Stimulated activated CD4-positive, alpha-beta T cell treated with anti-CD3 and anti-CD28 coated beads, Interleukin-2, amount 100 ng/mL, for 24 hours (primary cell): ENCODE measurements at regions not wholly inside any gene's neighbourhood (a gene's known extent, or its start where the extent isn't known, plus 50 kb on each side); places are given as distances from the start of the nearest gene placed in this dataset.
"Not testable (repeated sequence)": the region's sequence is repeated elsewhere in the genome, so short reads cannot be mapped to it uniquely, and the experiment has no call there.

Experiments used
- DNase-seq, 2 donors: peaks; one replicate each; pipeline ENCODE4 v3.0.0-alpha.2; 2020

DNA sequence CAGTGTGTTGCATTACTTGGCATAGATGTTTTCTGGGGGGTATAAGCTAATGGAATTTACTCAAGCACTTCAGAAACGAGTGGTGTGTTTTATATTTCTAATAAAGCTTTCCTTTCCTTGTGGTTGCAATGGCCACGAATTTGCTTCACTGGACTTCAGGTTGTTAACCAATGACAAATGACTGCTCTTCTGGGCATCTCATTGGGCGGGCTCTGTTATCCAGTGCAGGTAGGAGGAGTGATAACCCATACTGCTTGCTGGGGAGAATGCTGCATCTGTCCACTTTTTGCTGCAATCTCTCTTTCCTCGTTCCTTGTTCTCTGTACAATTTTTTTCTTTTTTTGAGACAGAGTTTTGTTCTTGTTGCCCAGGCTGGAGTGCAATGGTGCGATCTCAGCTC, 80.0 kb upstream of the RPH3A start:
- DNase-seq: no peak

DNA sequence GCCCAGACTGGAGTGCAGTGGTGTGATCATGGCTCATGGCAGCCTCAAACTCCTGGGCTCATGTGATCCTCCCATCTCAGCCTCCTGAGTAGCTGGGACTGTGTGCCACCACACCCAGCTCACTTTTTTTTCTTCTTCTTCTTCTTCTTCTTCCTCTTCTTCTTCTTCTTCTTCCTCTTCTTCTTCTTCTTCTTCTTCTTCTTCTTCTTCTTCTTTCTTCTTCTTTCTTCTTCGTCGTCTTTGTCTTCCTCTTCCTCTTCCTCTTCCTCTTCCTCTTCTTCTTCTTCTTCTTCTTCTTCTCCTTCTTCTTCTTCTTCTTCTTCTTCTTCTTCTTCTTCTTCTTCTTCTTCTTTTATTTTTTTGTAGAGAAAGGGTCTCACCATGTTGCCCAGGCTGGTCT, 78.8 kb upstream of the RPH3A start:
- not testable (repeated sequence) for DNase-seq

DNA sequence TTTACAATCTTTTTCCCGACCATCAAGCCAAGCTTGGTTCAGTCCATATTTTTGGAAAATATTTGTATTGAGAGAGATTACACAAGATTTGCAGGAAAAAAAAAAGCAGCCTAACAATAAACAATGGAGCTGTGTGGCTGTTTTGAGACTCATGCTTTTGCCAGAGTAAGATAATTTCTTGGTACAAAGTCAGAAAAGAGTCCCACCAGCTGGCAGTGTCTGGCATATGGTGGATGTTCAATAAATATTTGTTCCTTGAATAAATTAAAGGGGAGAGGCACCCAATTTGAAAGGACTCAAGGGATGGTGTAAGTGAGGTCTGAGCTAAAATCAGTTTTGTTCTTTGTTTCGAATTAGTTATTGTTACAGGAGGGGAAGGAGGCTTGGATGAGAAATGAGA, 78.1 kb upstream of the RPH3A start:
- no peak for DNase-seq

GRCh38 chr12:112714166-112714710, 77.3 kb upstream of the RPH3A start:
- no peak for DNase-seq

GRCh38 chr12:112716099-112717093, 75.2 kb upstream of the RPH3A start:
- DNase-seq: no peak

DNA sequence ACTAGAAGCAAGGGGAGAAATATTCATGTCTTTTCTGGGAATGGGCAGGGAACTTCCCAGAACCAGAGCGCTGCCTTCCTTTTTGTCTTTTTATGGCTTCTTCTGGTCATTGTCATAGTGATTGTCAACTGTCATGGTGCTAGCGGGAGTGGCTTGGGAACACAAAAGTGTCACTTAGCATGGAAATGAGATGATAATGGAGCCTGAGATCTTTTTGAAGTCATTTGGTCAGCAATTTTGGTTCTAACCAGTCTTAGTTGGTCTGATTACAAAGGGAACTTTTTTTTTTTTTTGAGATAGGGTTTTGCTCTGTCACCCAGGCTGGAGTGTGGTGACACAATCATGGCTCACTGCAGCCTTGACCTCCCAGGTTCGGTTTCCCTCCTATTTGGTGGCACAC, 62.7 kb upstream of the RPH3A start:
- no peak for DNase-seq

GRCh38 chr12:112734859-112735695, 56.5 kb upstream of the RPH3A start:
- no peak for DNase-seq

- DNase-seq: no peak
These were observed 53.0 kb upstream of the RPH3A start for GRCh38 chr12:112738531-112738930.

DNA sequence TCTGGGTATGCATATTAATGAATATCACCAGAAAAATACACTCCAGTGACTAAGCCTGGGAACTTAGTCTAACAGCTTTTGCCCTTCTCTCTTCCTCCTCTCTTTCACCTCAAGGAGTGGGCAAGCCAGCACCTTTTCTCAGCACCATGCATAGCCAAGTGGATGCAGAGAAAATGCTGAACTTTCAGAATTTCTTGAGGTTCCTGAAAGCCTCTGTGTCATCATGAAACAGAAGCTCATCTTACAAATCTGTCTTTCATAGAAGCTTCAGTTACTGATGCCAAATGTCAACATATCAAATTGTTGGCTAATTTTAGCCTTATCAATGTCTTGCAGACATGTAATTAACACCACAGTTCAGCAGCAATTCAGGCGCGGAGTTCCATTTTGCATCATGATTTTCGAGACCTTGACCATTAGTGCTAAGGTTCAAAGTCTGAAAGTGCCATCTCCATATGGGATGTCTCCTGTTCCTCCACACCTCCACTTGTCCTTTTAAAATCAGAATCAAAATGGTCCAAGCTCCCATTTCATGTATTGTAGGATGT, 51.1 kb upstream of the RPH3A start:
- DNase-seq: no peak

DNA sequence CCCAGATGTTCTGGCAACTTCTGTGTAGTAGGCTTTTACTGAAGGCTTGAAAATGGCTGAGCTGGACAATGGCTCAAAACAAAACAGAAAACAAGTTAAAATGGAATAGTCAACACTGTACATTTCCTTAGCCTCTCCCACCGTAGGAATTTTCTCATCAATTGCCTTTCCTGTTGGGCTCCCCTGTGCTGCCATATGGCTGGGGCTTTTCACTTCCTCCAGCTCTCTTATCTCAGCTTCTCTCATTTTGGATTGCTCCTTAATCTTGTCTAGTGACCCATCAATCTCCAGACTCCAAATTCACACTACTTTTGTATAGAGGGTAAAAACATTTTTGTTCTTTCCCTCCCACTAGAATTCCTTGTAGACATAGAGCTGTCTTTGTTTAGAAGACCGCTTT, 50.4 kb upstream of the RPH3A start:
- no peak for DNase-seq
